GM23338 (cell line): ENCODE measurements at regions not wholly inside any gene's neighbourhood (a gene's known extent, or its start where the extent isn't known, plus 50 kb on each side); places are given as distances from the start of the nearest gene placed in this dataset.

Experiments
- ATAC-seq: fragments of 200-7000 bp; cut with Tn5 transposase; 3 replicates; pipeline ENCODE4 v1.9.1; 2020
- DNase-seq: peaks from one replicate; pipeline ENCODE4 v3.0.0-alpha.2; 2015; ENCODE audit warnings: low spot score
- H2AFZ ChIP-seq: fragments of 200-600 bp; sonication (generic); 2 replicates; pipeline ENCODE4 v1.8.0; 2016; ENCODE audit warnings: antibody characterized with exemption, mild to moderate bottlenecking, moderate library complexity
- H3F3A ChIP-seq: fragments of 200-600 bp; sonication (generic); replicated peaks from 2 replicates; pipeline ENCODE4 v1.8.0; 2017; ENCODE audit warnings: antibody characterized with exemption, mixed run types, low read depth
- H3K27ac ChIP-seq: fragments of 200-600 bp; sonication (generic); 2 replicates; pipeline ENCODE4 v1.6.1; 2016; ENCODE audit warnings: low read depth
- H3K27me3 ChIP-seq: fragments of 200-600 bp; sonication (generic); 2 replicates; pipeline ENCODE4 v1.8.0; 2016; ENCODE audit warnings: mild to moderate bottlenecking, mixed run types, moderate library complexity; ENCODE audit not compliant: insufficient read depth
- H3K36me3 ChIP-seq: fragments of 200-600 bp; sonication (generic); 2 replicates; pipeline ENCODE4 v1.8.0; 2016; ENCODE audit warnings: mild to moderate bottlenecking; ENCODE audit not compliant: insufficient read depth
- H3K4me1 ChIP-seq: fragments of 200-600 bp; sonication (generic); 2 replicates; pipeline ENCODE4 v1.8.0; 2016; ENCODE audit warnings: mild to moderate bottlenecking, moderate library complexity; ENCODE audit not compliant: insufficient read depth
- H3K4me2 ChIP-seq: fragments of 200-600 bp; sonication (generic); 2 replicates; pipeline ENCODE4 v1.7.1; 2017; ENCODE audit warnings: mixed run types
- H3K4me3 ChIP-seq: fragments of 200-600 bp; sonication (generic); 2 replicates; pipeline ENCODE4 v1.6.1; 2016; ENCODE audit warnings: mixed run types
- H3K79me2 ChIP-seq: fragments of 200-600 bp; sonication (generic); replicated peaks from 2 replicates; pipeline ENCODE4 v1.8.0; 2017; ENCODE audit warnings: mild to moderate bottlenecking; ENCODE audit not compliant: insufficient read depth
- H3K9me2 ChIP-seq: fragments of 200-600 bp; sonication (generic); 2 replicates; pipeline ENCODE4 v1.8.0; 2017; ENCODE audit not compliant: insufficient read depth
- H4K20me1 ChIP-seq: fragments of 200-600 bp; sonication (generic); replicated peaks from 2 replicates; pipeline ENCODE4 v1.8.0; 2017; ENCODE audit warnings: mild to moderate bottlenecking; ENCODE audit not compliant: insufficient read depth
- H3K27ac Mint-ChIP-seq: 2 replicates; pipeline ENCODE4 v1.8.0; 2020; ENCODE audit warnings: inconsistent platforms, mild to moderate bottlenecking, moderate library complexity, mixed read lengths
- H3K27me3 Mint-ChIP-seq: 3 replicates; pipeline ENCODE4 v1.8.0; 2022; ENCODE audit warnings: low read depth, mild to moderate bottlenecking, moderate library complexity, mixed read lengths, inconsistent platforms; ENCODE audit not compliant: insufficient read depth, poor library complexity
- H3K36me3 Mint-ChIP-seq: 3 replicates; pipeline ENCODE4 v1.8.0; 2021; ENCODE audit warnings: low read depth, mild to moderate bottlenecking, inconsistent platforms, moderate library complexity, mixed read lengths
- H3K4me1 Mint-ChIP-seq: 3 replicates; pipeline ENCODE4 v1.8.0; 2020; ENCODE audit warnings: mild to moderate bottlenecking, inconsistent platforms, mixed read lengths
- H3K4me3 Mint-ChIP-seq: 3 replicates; pipeline ENCODE4 v1.8.0; 2021; ENCODE audit warnings: moderate library complexity, mild to moderate bottlenecking, inconsistent platforms, mixed read lengths
- H3K9me3 Mint-ChIP-seq: 3 replicates; pipeline ENCODE4 v1.8.0; 2020; ENCODE audit warnings: moderate library complexity, mild to moderate bottlenecking, inconsistent platforms, mixed read lengths
- CTCF ChIP-seq, 2 experiments: fragments of 200-600 bp in 1 of 2; sonication (generic) in 1 of 2; conservative IDR thresholded peaks; 2 replicates each; pipeline versions ENCODE4 v1.5.1 to v1.6.1; 2016 to 2017; ENCODE audit warnings: antibody characterized with exemption in 2 of 2, low read depth in 2 of 2, mild to moderate bottlenecking in 2 of 2, moderate library complexity in 1 of 2
- ETS1 ChIP-seq: IDR thresholded peaks from 2 replicates; pipeline ENCODE4 v1.6.1; 2016; ENCODE audit warnings: antibody characterized with exemption
- EZH2 ChIP-seq: fragments of 200-600 bp; sonication (generic); IDR thresholded peaks from one replicate; pipeline ENCODE4 v1.8.0; 2017; ENCODE audit warnings: antibody characterized with exemption, mild to moderate bottlenecking, low read depth; ENCODE audit not compliant: unreplicated experiment
- EZH2phosphoT487 ChIP-seq: fragments of 200-600 bp; sonication (generic); IDR thresholded peaks from one replicate; pipeline ENCODE4 v1.8.1; 2018; ENCODE audit warnings: antibody characterized with exemption; ENCODE audit not compliant: unreplicated experiment
- JUNB ChIP-seq: IDR thresholded peaks from one replicate; pipeline ENCODE4 v1.6.1; 2016; ENCODE audit warnings: antibody characterized with exemption; ENCODE audit not compliant: unreplicated experiment
- NANOG ChIP-seq: IDR thresholded peaks from 2 replicates; pipeline ENCODE4 v1.6.1; 2016; ENCODE audit warnings: antibody characterized with exemption, borderline replicate concordance
- REST ChIP-seq: IDR thresholded peaks from one replicate; pipeline ENCODE4 v1.6.1; 2018; ENCODE audit warnings: antibody characterized with exemption; ENCODE audit not compliant: unreplicated experiment
- STAT1 ChIP-seq: IDR thresholded peaks from one replicate; pipeline ENCODE4 v1.6.1; 2016; ENCODE audit warnings: antibody characterized with exemption; ENCODE audit not compliant: unreplicated experiment
- ZNF114 ChIP-seq: fragments of 250-450 bp; sonication (Bioruptor Pico); IDR thresholded peaks from 2 replicates; pipeline ENCODE4 v1.5.0; 2020; ENCODE audit warnings: mild to moderate bottlenecking, moderate library complexity
- ZNF331 ChIP-seq: fragments of 250-450 bp; sonication (Bioruptor Pico); IDR thresholded peaks from 2 replicates; pipeline ENCODE4 v1.5.0; 2020; ENCODE audit warnings: low read depth, mild to moderate bottlenecking, moderate library complexity

- no peak for TF ChIP-seq CTCF (conservative IDR thresholded peaks at IDR 0.05; ENCODE audit: low read depth in 2 of 2)
- TF ChIP-seq STAT1: no peak
- TF ChIP-seq EZH2phosphoT487: no peak
- no peak for TF ChIP-seq JUNB
Observed at GRCh38 chr7:392822-393221, 102.9 kb downstream of the FOXL3 start (continued).

GRCh38 chr7:395643-396042 lies 105.7 kb downstream of the FOXL3 start:
- Mint-ChIP-seq H3K4me1 (no peaks in the 10 kb centered on the region), H3K27me3 (peaks cover 9% of the 10 kb centered on the region), H3K4me3 (no peak overlapping the region), H3K36me3 (peaks cover 36% of the 10 kb centered on the region), H3K27ac (no peak overlapping the region), H3K9me3 (peaks cover 74% of the 10 kb centered on the region)
- Histone ChIP-seq H3K36me3 (no peaks in the 10 kb centered on the region; the same call in 1 of the 2 replicates), H3K9me2 (no peaks in the 10 kb centered on the region), H4K20me1 (no peaks in the 10 kb centered on the region), H3K79me2 (no peaks in the 10 kb centered on the region), H2AFZ (no peak overlapping the region), H3K27ac (no peak overlapping the region), H3K4me2 (no peak overlapping the region), H3F3A (no peaks in the 10 kb centered on the region), H3K4me1 (no peaks in the 10 kb centered on the region), H3K27me3 (0 out of 2 replicates have a peak, but pooled peaks cover 3% of the 10 kb centered on the region), H3K4me3 (no peak overlapping the region)
- ATAC-seq: no peak
- DNase-seq: no peak
- TF ChIP-seq REST (no peak), CTCF (conservative IDR thresholded peaks at IDR 0.05; ENCODE audit: low read depth in 2 of 2) (no peak), EZH2phosphoT487 (no peak), ETS1 (no peak), EZH2 (no peak), ZNF114 (CRISPR knock-in tag) (no peak), ZNF331 (CRISPR knock-in tag) (no peak), STAT1 (no peak), NANOG (no peak)
